ENCODE measurements at regions not wholly inside any gene's neighbourhood (a gene's known extent, or its start where the extent isn't known, plus 50 kb on each side); places are given as distances from the start of the nearest gene placed in this dataset.

- TF ChIP-seq EZH2 (IDR thresholded peaks at IDR 0.05) (no peak), POLR2AphosphoS5 (IDR thresholded peaks at IDR 0.05; ENCODE audit: borderline replicate concordance, low read depth, low read length) (no peak), FOXP2 (optimal IDR thresholded peaks at IDR 0.05; ENCODE audit: control extremely low read depth, extremely low read length, insufficient read depth) (no peak)
These were observed 77.4 kb upstream of the CEP162 start for GRCh38 chr6:84304881-84305280.

Measured in SK-N-MC (cell line).